K562 (cell line): ENCODE measurements at regions not wholly inside any gene's neighbourhood (a gene's known extent, or its start where the extent isn't known, plus 50 kb on each side); places are given as distances from the start of the nearest gene placed in this dataset.

ENCODE experiments used
- ATAC-seq: fragments of 200-7000 bp; cut with Tn5 transposase; 3 replicates; pipeline ENCODE4 v1.9.1; 2020; ENCODE audit warnings: moderate library complexity
- BruUV-seq: library from RNA; stranded (reverse); fragments of 400-500 nt; replicated peaks from 2 replicates; lab custom pipeline; 2021; lab: Mats Ljungman, UMichigan
- CTCF ChIA-PET: fragments of 300-600 bp; formaldehyde crosslinking; extraction: SDS; loops from one replicate; lab custom pipeline; 2021; ENCODE audit warnings: low intra/inter-chr PET ratio; lab: Yijun Ruan, JAX
- POLR2A ChIA-PET: fragments of 300-600, 350-650 bp; sonication (Branson Sonifier 250); formaldehyde crosslinking; extraction: SDS; loops from one replicate; lab custom pipeline; 2021; ENCODE audit warnings: antibody characterized with exemption, inconsistent platforms; lab: Yijun Ruan, JAX
- DNase-seq, 4 experiments: peaks; one replicate each; pipeline versions ENCODE4 v3.0.0 to v3.0.0-alpha.2; 2011 to 2018; ENCODE audit warnings: low spot score in 3 of 4, mixed read lengths in 3 of 4; ENCODE audit errors: extremely low read depth in 1 of 4
- FAIRE-seq: peaks from 2 replicates; lab custom pipeline; 2011; peaks lifted over from hg19 to GRCh38; lab: Jason Lieb, UNC
- H2AFZ ChIP-seq: 2 replicates; pipeline ENCODE4 v1.6.0; 2011; ENCODE audit warnings: low read depth, low read length, control low read depth, inconsistent platforms
- H3K27ac ChIP-seq: fragments of 200-600 bp; 3 replicates; pipeline ENCODE4 v1.8.0; 2011; ENCODE audit warnings: low read depth, mild to moderate bottlenecking, control low read depth, inconsistent platforms, low read length, moderate library complexity, mixed read lengths; ENCODE audit errors: extremely low read depth
- H3K27me3 ChIP-seq, 2 experiments: fragments of 300-600 bp in 1 of 2; 2 replicates in 1 of 2; 3 replicates in 1 of 2; pipeline versions ENCODE4 v1.6.0 to v1.8.0; 2011; ENCODE audit warnings: inconsistent platforms in 2 of 2, low read length in 2 of 2, mild to moderate bottlenecking in 1 of 2, mixed read lengths in 1 of 2, moderate library complexity in 1 of 2; ENCODE audit not compliant: control insufficient read depth in 2 of 2, insufficient read depth in 2 of 2
- H3K36me3 ChIP-seq: fragments of 300-600 bp; 3 replicates; pipeline ENCODE4 v1.8.0; 2011; ENCODE audit warnings: mild to moderate bottlenecking, low read length, inconsistent platforms; ENCODE audit not compliant: control insufficient read depth, insufficient read depth
- H3K4me1 ChIP-seq, 2 experiments: fragments of 200-600 bp in 1 of 2; replicated peaks in 1 of 2; 2 replicates in 1 of 2; 3 replicates in 1 of 2; pipeline versions ENCODE4 v1.5.1 to v1.8.0; 2011; ENCODE audit warnings: inconsistent platforms in 2 of 2, low read length in 2 of 2, mild to moderate bottlenecking in 1 of 2, mixed read lengths in 1 of 2, moderate library complexity in 1 of 2; ENCODE audit not compliant: control insufficient read depth in 2 of 2, insufficient read depth in 2 of 2
- H3K4me2 ChIP-seq: 2 replicates; pipeline ENCODE4 v1.6.1; 2011; ENCODE audit warnings: low read length, control low read depth, inconsistent platforms, mixed read lengths; ENCODE audit not compliant: insufficient read depth
- H3K4me3 ChIP-seq: fragments of 200-600 bp; sonication (generic), shearing (Covaris generic); 2 replicates; pipeline ENCODE4 v1.5.1; 2016; ENCODE audit warnings: control low read depth, inconsistent platforms
- H3K79me2 ChIP-seq: fragments of 200-600 bp; 3 replicates; pipeline ENCODE4 v1.8.0; 2011; ENCODE audit warnings: low read length, inconsistent platforms; ENCODE audit not compliant: control insufficient read depth, insufficient read depth
- H3K9ac ChIP-seq, 2 experiments: 2 replicates each; pipeline versions ENCODE4 v1.6.0 to v1.6.1; 2011; ENCODE audit warnings: low read depth in 2 of 2, low read length in 2 of 2, control low read depth in 1 of 2, inconsistent platforms in 1 of 2, mild to moderate bottlenecking in 1 of 2, mixed read lengths in 1 of 2; ENCODE audit not compliant: insufficient read depth in 1 of 2
- H3K9me1 ChIP-seq: one replicate; pipeline ENCODE4 v1.6.0; 2011; ENCODE audit warnings: inconsistent platforms, mild to moderate bottlenecking, low read length, moderate library complexity; ENCODE audit not compliant: control insufficient read depth, insufficient read depth
- H3K9me3 ChIP-seq: replicated peaks from 2 replicates; pipeline ENCODE4 v1.5.1; 2011; ENCODE audit warnings: low read depth, low read length, inconsistent platforms; ENCODE audit not compliant: control insufficient read depth, insufficient read depth
- H4K20me1 ChIP-seq: replicated peaks from 2 replicates; pipeline ENCODE4 v1.6.1; 2011; ENCODE audit warnings: low read length, inconsistent platforms, mixed read lengths; ENCODE audit not compliant: control insufficient read depth, insufficient read depth
- ASH1L ChIP-seq: fragments of 450-650 bp; IDR thresholded peaks from 2 replicates; pipeline ENCODE4 v1.6.1; 2018; ENCODE audit warnings: borderline replicate concordance, mild to moderate bottlenecking, low read depth; ENCODE audit not compliant: partially characterized antibody
- ATF7 ChIP-seq: fragments of 450-650 bp; IDR thresholded peaks from 2 replicates; pipeline ENCODE4 v1.7.1; 2014; ENCODE audit warnings: mild to moderate bottlenecking, moderate library complexity
- CBX5 ChIP-seq: IDR thresholded peaks from 2 replicates; pipeline ENCODE4 v1.6.1; 2014; ENCODE audit warnings: low read depth, borderline replicate concordance
- FOS ChIP-seq: IDR thresholded peaks from 3 replicates; pipeline ENCODE4 v1.6.1; 2011; ENCODE audit not compliant: insufficient read length; ENCODE audit errors: extremely low read depth
- NFE2L1 ChIP-seq: fragments of 450-650 bp; IDR thresholded peaks from 2 replicates; pipeline ENCODE4 v1.6.1; 2016; ENCODE audit warnings: missing genetic modification characterization, low read depth, mild to moderate bottlenecking, missing compliant biosample characterization, moderate library complexity, borderline replicate concordance
- ZFPM2 ChIP-seq: fragments of 250-450 bp; sonication (Bioruptor Pico); IDR thresholded peaks from 2 replicates; pipeline ENCODE4 v1.5.1; 2022; ENCODE audit warnings: mild to moderate bottlenecking
- ZNF282 ChIP-seq: sonication (generic); formaldehyde crosslinking; IDR thresholded peaks from 2 replicates; pipeline ENCODE4 v1.8.1; 2023; ENCODE audit warnings: missing genetic modification reagents
- WGBS: fragments of 100-300 bp; shearing (Covaris generic); methylation state at CpG from one replicate; pipeline ENCODE4 v1.1.6; 2016; ENCODE audit warnings: low coverage, mixed read lengths; ENCODE audit not compliant: insufficient coverage; ENCODE audit errors: missing lambda C conversion rate; 5-methylcytosine and 5-hydroxymethylcytosine counted together
- in situ Hi-C: fragments of 300-500 bp; cut with MboI; formaldehyde crosslinking; loops from 4 replicates; pipeline ENCODE4 v1.15.0; 2018; ENCODE audit warnings: inconsistent platforms, mixed read lengths
- intact Hi-C: fragments of 100-400 bp; cut with micrococcal nuclease; formaldehyde crosslinking; loops from 2 replicates; pipeline ENCODE4 v1.14.2; 2022
- TF ChIP-seq, protein P1 (sequence below), 2 experiments: IDR thresholded peaks; 2 replicates each; pipeline ENCODE4 v1.6.1; 2011; ENCODE audit warnings: borderline replicate concordance in 1 of 2, control low read depth in 1 of 2, low read depth in 1 of 2, low read length in 1 of 2, mild to moderate bottlenecking in 1 of 2, mixed read lengths in 1 of 2, moderate library complexity in 1 of 2; ENCODE audit not compliant: insufficient read depth in 1 of 2, insufficient read length in 1 of 2, poor library complexity in 1 of 2, severe bottlenecking in 1 of 2; ENCODE audit errors: extremely low read depth in 1 of 2
- TF ChIP-seq, protein P2 (sequence below): fragments of 250-450 bp; sonication (Bioruptor Pico); IDR thresholded peaks from 2 replicates; pipeline ENCODE4 v1.5.0; 2021
- TF ChIP-seq, protein P3 (sequence below): fragments of 450-650 bp; IDR thresholded peaks from 2 replicates; pipeline ENCODE4 v1.6.1; 2016; ENCODE audit warnings: borderline replicate concordance
- TF ChIP-seq, protein P4 (sequence below): fragments of 250-450 bp; sonication (Bioruptor Pico); IDR thresholded peaks from 2 replicates; pipeline ENCODE4 v1.8.0; 2022; ENCODE audit warnings: inconsistent platforms, mild to moderate bottlenecking, moderate library complexity, borderline replicate concordance
- TF ChIP-seq, protein P5 (sequence below): fragments of 150-350 bp; conservative IDR thresholded peaks from 2 replicates; pipeline ENCODE4 v1.6.1; 2014; ENCODE audit warnings: low read length

DNA sequence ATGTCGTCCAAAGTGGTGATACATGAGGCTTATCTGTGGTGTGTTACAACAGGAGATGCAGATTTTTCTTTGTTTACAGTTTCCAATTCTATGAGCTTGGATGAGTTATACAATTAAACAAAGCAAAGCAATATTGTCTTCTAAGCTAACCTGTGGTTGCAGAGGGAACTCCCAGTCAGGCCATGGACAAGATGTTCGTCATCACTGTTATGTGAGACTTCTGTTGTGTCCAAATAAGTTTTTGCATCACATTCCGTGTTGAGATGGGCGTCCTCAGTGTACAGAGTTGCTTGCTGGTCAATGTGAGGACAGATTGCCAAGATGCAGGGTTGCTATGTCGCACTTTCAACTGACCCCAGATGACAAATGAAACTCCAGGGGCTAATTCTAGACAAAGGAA is 189.3 kb downstream of the IRF8 start:
- FAIRE-seq (no peak), ATAC-seq (no peak), DNase-seq (no peak)
- no peak overlapping the region for H3K9ac ChIP-seq
- H3K27ac ChIP-seq, result no peak overlapping the region
- H3K9me1 ChIP-seq, result no peaks in the 10 kb centered on the region
- WGBS, result 0% methylated on average over 5 of the region's 5 CpGs
- no peaks in the 10 kb centered on the region; the same call in 1 of the 2 replicates for H4K20me1 ChIP-seq
- POLR2A ChIA-PET, result interaction anchor here (0.6 kb wide), 1 partner anchor 432 kb away, joined by 4 read pairs; no protein-coding TSS in a partner anchor
- no peaks in the 10 kb centered on the region for H3K9me3 ChIP-seq
- in situ Hi-C loops (no loop called here), intact Hi-C loops (no loop called here)
- CTCF ChIA-PET, result no interaction called here
- H3K4me1 ChIP-seq, result no peaks in the 10 kb centered on the region
- H3K4me2 ChIP-seq, result no peak overlapping the region
- no peak overlapping the region for H2AFZ ChIP-seq
- no peak overlapping the region for H3K4me3 ChIP-seq
- no peaks in the 10 kb centered on the region for H3K79me2 ChIP-seq
- H3K36me3 ChIP-seq, result no peaks in the 10 kb centered on the region
- no TSS peak for BruUV-seq
- peaks cover 9 to 51% of the 10 kb centered on the region in 2 experiments; a peak in 3 of 5 replicates for H3K27me3 ChIP-seq
- TF ChIP-seq ZFPM2 (CRISPR knock-in tag) (no peak), CBX5 (no peak), FOS (no peak), NFE2L1 (tag) (no peak), ASH1L (no peak), ATF7 (no peak), ZNF282 (CRISPR knock-in tag) (no peak)
- TF ChIP-seq, protein P1, sequence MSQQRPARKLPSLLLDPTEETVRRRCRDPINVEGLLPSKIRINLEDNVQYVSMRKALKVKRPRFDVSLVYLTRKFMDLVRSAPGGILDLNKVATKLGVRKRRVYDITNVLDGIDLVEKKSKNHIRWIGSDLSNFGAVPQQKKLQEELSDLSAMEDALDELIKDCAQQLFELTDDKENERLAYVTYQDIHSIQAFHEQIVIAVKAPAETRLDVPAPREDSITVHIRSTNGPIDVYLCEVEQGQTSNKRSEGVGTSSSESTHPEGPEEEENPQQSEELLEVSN (IDR thresholded peaks at IDR 0.05; ENCODE audit: borderline replicate concordance in 1 of 2, extremely low read depth in 1 of 2, insufficient read depth in 1 of 2, insufficient read length in 1 of 2, low read depth in 1 of 2, low read length in 1 of 2, poor library complexity in 1 of 2, severe bottlenecking in 1 of 2), result no peak
- TF ChIP-seq, protein P2, sequence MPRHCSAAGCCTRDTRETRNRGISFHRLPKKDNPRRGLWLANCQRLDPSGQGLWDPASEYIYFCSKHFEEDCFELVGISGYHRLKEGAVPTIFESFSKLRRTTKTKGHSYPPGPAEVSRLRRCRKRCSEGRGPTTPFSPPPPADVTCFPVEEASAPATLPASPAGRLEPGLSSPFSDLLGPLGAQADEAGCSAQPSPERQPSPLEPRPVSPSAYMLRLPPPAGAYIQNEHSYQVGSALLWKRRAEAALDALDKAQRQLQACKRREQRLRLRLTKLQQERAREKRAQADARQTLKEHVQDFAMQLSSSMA, result no peak
- TF ChIP-seq, protein P3, sequence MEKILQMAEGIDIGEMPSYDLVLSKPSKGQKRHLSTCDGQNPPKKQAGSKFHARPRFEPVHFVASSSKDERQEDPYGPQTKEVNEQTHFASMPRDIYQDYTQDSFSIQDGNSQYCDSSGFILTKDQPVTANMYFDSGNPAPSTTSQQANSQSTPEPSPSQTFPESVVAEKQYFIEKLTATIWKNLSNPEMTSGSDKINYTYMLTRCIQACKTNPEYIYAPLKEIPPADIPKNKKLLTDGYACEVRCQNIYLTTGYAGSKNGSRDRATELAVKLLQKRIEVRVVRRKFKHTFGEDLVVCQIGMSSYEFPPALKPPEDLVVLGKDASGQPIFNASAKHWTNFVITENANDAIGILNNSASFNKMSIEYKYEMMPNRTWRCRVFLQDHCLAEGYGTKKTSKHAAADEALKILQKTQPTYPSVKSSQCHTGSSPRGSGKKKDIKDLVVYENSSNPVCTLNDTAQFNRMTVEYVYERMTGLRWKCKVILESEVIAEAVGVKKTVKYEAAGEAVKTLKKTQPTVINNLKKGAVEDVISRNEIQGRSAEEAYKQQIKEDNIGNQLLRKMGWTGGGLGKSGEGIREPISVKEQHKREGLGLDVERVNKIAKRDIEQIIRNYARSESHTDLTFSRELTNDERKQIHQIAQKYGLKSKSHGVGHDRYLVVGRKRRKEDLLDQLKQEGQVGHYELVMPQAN, result no peak
- TF ChIP-seq, protein P4, sequence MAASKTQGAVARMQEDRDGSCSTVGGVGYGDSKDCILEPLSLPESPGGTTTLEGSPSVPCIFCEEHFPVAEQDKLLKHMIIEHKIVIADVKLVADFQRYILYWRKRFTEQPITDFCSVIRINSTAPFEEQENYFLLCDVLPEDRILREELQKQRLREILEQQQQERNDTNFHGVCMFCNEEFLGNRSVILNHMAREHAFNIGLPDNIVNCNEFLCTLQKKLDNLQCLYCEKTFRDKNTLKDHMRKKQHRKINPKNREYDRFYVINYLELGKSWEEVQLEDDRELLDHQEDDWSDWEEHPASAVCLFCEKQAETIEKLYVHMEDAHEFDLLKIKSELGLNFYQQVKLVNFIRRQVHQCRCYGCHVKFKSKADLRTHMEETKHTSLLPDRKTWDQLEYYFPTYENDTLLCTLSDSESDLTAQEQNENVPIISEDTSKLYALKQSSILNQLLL (CRISPR knock-in tag), result no peak
- TF ChIP-seq, protein P5, sequence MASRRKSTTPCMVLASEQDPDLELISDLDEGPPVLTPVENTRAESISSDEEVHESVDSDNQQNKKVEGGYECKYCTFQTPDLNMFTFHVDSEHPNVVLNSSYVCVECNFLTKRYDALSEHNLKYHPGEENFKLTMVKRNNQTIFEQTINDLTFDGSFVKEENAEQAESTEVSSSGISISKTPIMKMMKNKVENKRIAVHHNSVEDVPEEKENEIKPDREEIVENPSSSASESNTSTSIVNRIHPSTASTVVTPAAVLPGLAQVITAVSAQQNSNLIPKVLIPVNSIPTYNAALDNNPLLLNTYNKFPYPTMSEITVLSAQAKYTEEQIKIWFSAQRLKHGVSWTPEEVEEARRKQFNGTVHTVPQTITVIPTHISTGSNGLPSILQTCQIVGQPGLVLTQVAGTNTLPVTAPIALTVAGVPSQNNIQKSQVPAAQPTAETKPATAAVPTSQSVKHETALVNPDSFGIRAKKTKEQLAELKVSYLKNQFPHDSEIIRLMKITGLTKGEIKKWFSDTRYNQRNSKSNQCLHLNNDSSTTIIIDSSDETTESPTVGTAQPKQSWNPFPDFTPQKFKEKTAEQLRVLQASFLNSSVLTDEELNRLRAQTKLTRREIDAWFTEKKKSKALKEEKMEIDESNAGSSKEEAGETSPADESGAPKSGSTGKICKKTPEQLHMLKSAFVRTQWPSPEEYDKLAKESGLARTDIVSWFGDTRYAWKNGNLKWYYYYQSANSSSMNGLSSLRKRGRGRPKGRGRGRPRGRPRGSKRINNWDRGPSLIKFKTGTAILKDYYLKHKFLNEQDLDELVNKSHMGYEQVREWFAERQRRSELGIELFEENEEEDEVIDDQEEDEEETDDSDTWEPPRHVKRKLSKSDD, result no peak
